NCI-H510A treated with DMSO at 0.1 percent for 48 hours (cell line): ENCODE measurements at regions not wholly inside any gene's neighbourhood (a gene's known extent, or its start where the extent isn't known, plus 50 kb on each side); places are given as distances from the start of the nearest gene placed in this dataset.
"Not testable (repeated sequence)": the region's sequence is repeated elsewhere in the genome, so short reads cannot be mapped to it uniquely, and the experiment has no call there.

Experiments
- DNase-seq: peaks from one replicate; lab custom pipeline; 2025; lab: John Stamatoyannopoulos, UW

GRCh38 chr7:115789901-115790300 is 240.7 kb downstream of the TFEC start:
- no peak for DNase-seq

DNA sequence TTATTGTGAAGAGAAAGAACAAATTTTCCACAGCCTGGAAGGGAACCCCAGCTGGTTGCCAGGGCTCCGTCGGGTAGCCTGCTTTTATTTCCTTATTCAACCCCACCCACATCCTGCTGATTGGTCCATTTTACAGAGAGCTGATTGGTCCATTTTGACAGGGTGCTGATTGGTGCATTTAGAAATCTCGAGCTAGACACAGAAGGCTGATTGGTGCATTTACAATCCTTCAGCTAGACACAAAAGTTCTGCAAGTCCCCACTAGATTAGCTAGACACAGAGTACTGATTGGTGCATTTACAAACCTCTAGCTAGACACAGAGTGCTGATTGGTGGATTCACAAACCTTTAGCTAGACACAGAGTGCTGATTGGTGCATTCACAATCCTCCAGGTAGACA is 241.1 kb downstream of the TFEC start:
- DNase-seq, result not testable (repeated sequence)

GRCh38 chr7:115782696-115783490 is 247.7 kb downstream of the TFEC start:
- no peak for DNase-seq

- no peak for DNase-seq
These were observed 251.0 kb downstream of the TFEC start for GRCh38 chr7:115779561-115779960.

- no peak for DNase-seq
These were observed 254.6 kb downstream of the TFEC start for GRCh38 chr7:115775981-115776380.

- no peak for DNase-seq
These were observed 267.2 kb downstream of the TFEC start for GRCh38 chr7:115763347-115763746.

DNA sequence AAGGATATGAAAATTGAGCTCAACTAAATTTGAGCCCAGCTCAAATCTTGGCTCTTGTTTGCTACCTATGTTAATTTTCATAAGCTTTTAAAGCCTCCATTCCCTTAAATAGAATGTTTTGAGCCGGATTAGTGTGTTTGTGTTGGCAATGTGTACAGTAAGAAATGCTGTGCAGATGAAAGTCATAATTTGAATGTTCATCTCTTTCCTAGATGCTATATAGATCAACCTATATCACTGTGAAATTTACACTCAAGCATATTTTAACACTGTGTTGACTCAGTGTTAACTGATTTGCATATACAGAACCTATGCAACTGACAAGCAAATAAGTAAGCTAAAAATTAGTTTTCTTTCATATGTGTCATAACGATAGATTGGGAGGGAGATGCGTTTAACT is 272.5 kb downstream of the TFEC start:
- no peak for DNase-seq

DNA sequence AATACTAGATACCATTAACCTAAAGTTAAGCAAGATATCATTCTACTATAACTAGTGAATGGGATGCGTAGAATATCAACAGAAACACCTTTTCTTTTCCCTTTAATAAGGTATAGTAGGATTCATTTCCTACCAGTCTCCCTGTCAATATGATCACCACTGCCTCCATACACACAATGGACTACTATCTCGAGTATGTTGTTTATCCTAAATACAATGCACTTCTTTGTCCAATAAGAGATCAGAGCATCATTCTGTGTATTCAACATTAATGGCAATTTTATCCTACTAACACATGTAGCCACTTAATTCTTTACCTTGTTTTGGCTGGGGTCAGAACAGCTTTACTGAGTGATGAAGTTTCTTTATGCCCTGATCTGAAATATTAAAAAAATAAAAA is 276.3 kb downstream of the TFEC start:
- DNase-seq, result no peak

DNA sequence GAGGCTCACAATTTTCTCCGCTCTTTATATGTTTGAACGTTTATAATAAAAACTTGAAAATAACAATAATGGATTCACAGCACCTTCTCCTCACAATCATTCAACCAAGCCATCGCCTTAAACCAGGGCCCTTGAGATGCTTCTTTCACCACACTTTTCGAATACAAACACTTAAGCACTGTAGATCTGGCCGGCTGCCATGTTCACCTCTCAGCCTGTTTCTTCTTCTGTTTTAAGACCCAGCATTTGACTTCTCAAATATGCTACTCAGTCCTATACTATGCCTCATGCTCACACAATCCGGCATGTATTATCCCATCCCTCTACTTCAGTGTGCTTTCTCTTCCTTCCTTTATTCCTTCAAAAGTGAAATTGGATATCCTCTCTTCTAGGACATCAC is 280.6 kb downstream of the TFEC start:
- DNase-seq, result peak; percentile 5

GRCh38 chr7:115748123-115748738 is 282.3 kb downstream of the TFEC start:
- DNase-seq, result peak; percentile 19

DNA sequence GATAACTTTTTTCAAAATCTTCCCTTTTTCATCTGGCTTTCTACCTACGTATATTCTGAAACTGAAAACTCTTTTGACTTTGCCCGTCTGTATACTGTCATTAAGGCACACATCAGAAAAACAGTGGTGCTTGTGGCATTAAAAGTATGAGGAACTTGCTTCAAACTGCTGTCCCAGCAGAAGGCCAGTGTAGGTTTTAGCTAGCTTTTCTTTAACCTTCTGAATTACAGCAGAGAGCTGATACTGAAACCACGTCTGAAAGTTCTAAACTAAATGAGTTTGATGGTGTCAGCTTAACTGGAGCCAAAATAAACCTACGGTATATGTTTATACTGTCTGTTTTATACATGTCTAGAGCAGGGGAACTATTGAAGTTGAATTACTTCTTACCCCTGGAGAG is 283.4 kb downstream of the TFEC start:
- DNase-seq, result no peak

DNA sequence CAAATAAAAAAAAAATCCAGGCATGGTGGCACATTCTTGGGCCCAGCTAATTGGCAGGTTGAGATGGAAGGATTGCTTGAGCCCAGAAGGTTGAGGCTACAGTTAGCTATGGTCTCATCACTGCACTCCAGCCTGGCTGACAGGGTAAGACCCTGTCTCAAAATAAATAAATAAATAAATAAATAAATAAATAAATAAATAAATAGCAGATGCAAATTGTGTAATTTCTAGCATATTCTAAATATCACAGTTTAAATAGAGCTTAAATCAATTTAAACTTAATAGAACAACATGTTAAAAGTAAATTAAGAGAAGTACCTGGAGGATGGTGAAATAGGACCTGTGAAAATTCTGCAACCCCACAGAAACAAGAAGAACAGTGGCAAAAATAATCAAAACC is 290.5 kb downstream of the TFEC start:
- no peak for DNase-seq

DNA sequence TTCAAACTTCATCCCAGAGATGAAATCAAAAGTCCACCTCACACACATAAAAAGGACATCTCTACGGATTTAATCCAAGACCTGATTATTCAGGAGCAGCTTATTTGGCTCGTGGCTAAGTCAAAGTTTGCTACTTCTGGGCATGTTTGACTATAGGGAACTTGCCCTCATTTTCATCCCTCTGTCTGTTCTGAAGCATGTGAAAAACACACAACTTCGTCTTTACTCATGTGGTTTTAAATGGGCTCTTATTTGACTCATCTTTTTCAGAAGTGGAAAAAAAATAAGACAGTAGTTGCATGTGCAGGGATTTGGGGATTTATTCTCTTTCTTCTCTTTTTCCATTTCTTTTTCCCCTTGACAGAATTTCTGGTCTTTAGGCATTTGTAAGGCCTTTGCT is 295.9 kb downstream of the TFEC start:
- DNase-seq, result no peak

- DNase-seq, result peak; percentile 4
These were observed 298.6 kb downstream of the TFEC start for GRCh38 chr7:115731796-115732471.

- DNase-seq, result peak; percentile 22
These were observed 302.0 kb downstream of the TFEC start for GRCh38 chr7:115728518-115728917.

- DNase-seq, result peak; percentile 80
These were observed 306.0 kb downstream of the TFEC start for GRCh38 chr7:115724400-115725056.

DNA sequence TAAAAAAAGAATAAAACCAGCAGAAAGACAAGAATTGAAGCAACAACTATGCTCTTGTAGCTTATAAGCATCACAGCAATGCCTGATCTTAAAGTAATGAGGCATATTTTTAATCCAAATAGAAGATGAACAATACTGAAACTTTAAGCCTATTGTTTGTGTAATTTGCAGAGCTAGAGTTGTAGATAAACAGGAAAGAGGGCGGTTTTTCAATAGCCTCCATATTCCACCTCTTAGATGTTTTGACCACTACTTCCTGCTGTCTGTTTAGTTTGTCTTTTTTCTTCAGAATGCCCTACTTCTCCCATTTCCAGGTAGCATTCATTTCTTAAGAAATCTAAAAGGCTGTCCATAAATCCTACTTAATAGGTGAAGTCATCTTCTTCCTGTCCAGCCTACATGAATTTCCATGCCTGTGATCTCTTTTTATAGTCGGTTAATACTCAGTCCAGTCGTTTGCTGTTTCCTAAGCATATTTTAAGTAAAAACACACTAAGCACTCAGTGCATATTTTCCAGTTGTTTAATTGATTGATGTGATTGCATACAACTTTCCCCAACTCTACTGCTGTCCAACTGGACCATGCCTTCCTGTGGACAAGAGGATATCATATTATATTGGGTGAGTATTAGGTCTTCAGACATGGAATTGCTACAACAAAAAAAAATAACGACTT is 308.1 kb downstream of the TFEC start:
- DNase-seq, result no peak

DNA sequence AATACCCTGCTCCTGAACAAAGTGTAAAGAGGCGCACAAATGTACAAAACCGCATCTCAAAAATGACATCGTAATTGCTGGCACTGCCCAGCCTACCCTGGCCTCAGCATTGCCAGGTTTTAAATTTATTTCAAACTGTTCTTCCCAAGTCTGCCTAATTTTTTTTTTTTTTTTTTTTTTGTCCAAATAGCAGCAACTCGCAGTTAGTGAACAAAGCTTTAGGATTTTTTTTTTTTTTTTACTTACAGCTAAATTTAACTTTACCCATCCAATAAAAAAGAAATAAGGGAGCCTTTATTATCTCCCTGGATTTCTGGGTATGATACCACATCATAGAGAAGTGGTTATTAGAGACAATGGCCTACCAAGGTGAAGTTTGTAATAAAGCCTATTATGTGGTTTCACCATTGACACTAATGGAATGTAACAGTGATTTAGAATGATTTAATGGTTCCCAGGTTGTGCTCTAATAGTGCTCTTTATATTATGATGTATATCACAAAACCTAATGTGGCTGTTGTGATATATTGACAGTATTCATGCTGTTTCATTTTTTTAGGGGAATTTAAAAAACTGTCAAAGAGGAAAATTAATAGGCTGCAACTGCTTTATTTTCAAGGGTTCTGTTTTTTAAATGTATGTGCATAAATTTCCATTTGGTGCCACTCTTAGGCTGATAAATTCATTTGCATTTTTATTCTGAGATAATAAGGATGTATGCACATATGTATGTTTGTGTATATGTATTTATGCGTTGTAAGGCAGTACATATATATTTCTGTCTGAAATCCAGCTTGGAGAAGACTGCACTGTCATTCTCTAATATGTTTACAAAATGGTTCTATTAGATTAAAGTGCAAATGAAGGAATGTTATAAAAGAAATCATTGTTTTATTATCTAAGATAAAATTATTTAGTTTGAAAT is 309.0 kb downstream of the TFEC start:
- DNase-seq, result no peak

DNA sequence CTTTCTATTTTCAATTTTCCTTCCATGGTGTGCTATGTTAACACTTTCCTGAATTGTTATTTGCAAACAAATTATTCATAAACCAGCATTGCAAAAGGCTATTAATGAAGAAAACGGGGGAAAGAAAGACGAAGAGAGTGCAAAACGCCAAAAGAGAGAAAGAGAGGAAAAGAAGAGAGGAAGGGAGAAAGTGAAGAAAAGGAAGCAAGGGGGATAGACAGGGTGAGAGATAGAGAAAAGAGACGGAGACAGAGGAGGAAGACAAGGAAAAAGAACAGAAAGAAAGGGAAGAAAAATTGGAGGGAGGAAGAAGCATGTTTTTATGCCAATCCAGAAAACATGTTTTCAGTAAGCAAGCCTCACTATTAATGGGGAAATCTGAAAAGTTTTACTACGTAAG is 310.6 kb downstream of the TFEC start:
- no peak for DNase-seq

DNA sequence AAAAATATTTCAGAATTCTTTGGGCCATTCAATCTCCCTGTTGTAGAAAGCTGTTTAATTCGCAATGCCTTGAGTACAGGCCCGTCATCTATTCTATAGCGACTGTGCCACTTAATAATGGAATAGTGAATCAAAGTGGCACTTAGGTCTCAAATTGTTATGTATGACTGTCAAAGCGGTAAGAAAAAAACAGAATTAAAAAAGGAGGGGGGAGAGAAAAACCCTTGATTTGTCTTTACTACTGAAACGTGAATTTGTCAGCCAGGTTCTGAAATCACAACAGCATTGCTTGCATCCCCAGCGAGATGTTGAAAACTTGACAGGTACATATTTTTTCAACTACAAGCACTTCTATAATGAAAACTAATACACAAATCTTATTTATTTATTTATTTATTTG is 320.9 kb downstream of the TFEC start:
- no peak for DNase-seq

GRCh38 chr7:115708013-115708341 is 322.6 kb downstream of the TFEC start:
- no peak for DNase-seq
